Kasumi-1 (cell line): ENCODE measurements at regions not wholly inside any gene's neighbourhood (a gene's known extent, or its start where the extent isn't known, plus 50 kb on each side); places are given as distances from the start of the nearest gene placed in this dataset.
"Not testable (repeated sequence)": the region's sequence is repeated elsewhere in the genome, so short reads cannot be mapped to it uniquely, and the experiment has no call there.

Source experiments
- DNase-seq, 2 experiments: peaks; one replicate each; lab custom pipeline; 2025; lab: John Stamatoyannopoulos, UW

GRCh38 chr9:87041553-87042235, 94.4 kb upstream of the GAS1 start:
- DNase-seq: not testable (repeated sequence)

GRCh38 chr9:87049929-87050608, 102.8 kb upstream of the GAS1 start:
- not testable (repeated sequence) for DNase-seq

- no peak for DNase-seq
Measured at GRCh38 chr9:87054999-87055686, 107.8 kb upstream of the GAS1 start.

GRCh38 chr9:87059772-87060171, 112.5 kb upstream of the GAS1 start:
- DNase-seq: no peak

- DNase-seq: no peak
Measured at GRCh38 chr9:87062746-87063145, 115.4 kb upstream of the GAS1 start.

- no peak for DNase-seq
Measured at GRCh38 chr9:87063246-87063645, 115.9 kb upstream of the GAS1 start.

GRCh38 chr9:87063871-87064270, 116.6 kb upstream of the GAS1 start:
- DNase-seq: no peak

GRCh38 chr9:87064311-87064710, 117.0 kb upstream of the GAS1 start:
- DNase-seq: no peak

GRCh38 chr9:87065981-87066380, 118.7 kb upstream of the GAS1 start:
- no peak for DNase-seq

GRCh38 chr9:87067426-87067825, 120.1 kb upstream of the GAS1 start:
- no peak for DNase-seq

- DNase-seq: no peak
Measured at GRCh38 chr9:87068177-87068840, 121.0 kb upstream of the GAS1 start.

GRCh38 chr9:87069690-87070089, 122.4 kb upstream of the GAS1 start:
- DNase-seq: no peak

- no peak for DNase-seq
Measured at GRCh38 chr9:87070336-87070735, 123.0 kb upstream of the GAS1 start.

GRCh38 chr9:87071473-87071872, 124.2 kb upstream of the GAS1 start:
- no peak for DNase-seq

GRCh38 chr9:87073692-87074091, 126.4 kb upstream of the GAS1 start:
- DNase-seq: no peak

- DNase-seq: no peak
Measured at GRCh38 chr9:87075537-87075936, 128.2 kb upstream of the GAS1 start.

- no peak for DNase-seq
Measured at GRCh38 chr9:87076825-87077224, 129.5 kb upstream of the GAS1 start.

- DNase-seq: no peak
Measured at GRCh38 chr9:87077986-87078385, 130.7 kb upstream of the GAS1 start.

- DNase-seq: peak in 1 of 2 experiments; percentile 11
Measured at GRCh38 chr9:87080512-87081264, 133.4 kb upstream of the GAS1 start.

GRCh38 chr9:87081503-87081902, 134.2 kb upstream of the GAS1 start:
- DNase-seq: no peak

- no peak for DNase-seq
Measured at GRCh38 chr9:87083986-87084385, 136.7 kb upstream of the GAS1 start.

- DNase-seq: no peak
Measured at GRCh38 chr9:87084407-87084806, 137.1 kb upstream of the GAS1 start.
